Heart left ventricle (tissue), 13 donors: ENCODE measurements at regions not wholly inside any gene's neighbourhood (a gene's known extent, or its start where the extent isn't known, plus 50 kb on each side); places are given as distances from the start of the nearest gene placed in this dataset.

ENCODE experiments used
- CTCF ChIP-seq, 12 donors: fragments of 200-600 bp; sonication (generic) in 4 of 12; IDR thresholded peaks; one replicate each; pipeline versions ENCODE4 v1.5.0 to v1.8.0; 2018 to 2022; ENCODE audit warnings: antibody characterized with exemption in 12 of 12, mild to moderate bottlenecking in 5 of 12
- POLR2A ChIP-seq, 2 donors: fragments of 450-650 bp; IDR thresholded peaks; one replicate each; pipeline ENCODE4 v1.6.1; 2017; ENCODE audit warnings: antibody characterized with exemption in 2 of 2, mild to moderate bottlenecking in 2 of 2, moderate library complexity in 2 of 2
- donor health status: ischemic (EF 13 %, LVEDD 7.1; RV severe dilation, severe dysfunction).
- donor health status: DM: no; HTN: yes; CAD: no.
- donor health status: DM: no; HTN: no; CAD: no.
- donor health status: ischemic (EF 25% LVEDD 6.9; RV normal size, moderate dysfunction).
- donor health status: ischemic (EF 25% LVEDD 5.7; RV mildly dilated, moderate dysfunction).
- donor health status: ischemic (EF 35%, LVEDD 5.7; RV mildly dilated, moderate dysfunction).
- donor health status: nonischemic (EF 11% LVEDD 7.7; RV severe dilation, severe dysfunction).
- donor health status: DM: yes; HTN: yes; CAD: no.
- donor health status: PGD.
- donor health status: ischemic (EF 29% LVEDD 5.4; RV normal size, mild dysfunction).
- donor health status: nonischemic (EF 23%, LVEDD 6.1; RV moderate dilation, normal function).

- TF ChIP-seq CTCF (IDR thresholded peaks at IDR 0.05), result no peak
- no peak for TF ChIP-seq POLR2A (IDR thresholded peaks at IDR 0.05)
Observed at GRCh38 chr2:105952131-105952530, 207.4 kb downstream of the NCK2 start.
